OCI-LY7 (cell line): ENCODE measurements at regions not wholly inside any gene's neighbourhood (a gene's known extent, or its start where the extent isn't known, plus 50 kb on each side); places are given as distances from the start of the nearest gene placed in this dataset.
"Not testable (repeated sequence)": the region's sequence is repeated elsewhere in the genome, so short reads cannot be mapped to it uniquely, and the experiment has no call there.

ENCODE experiments used
- BruUV-seq: library from RNA; stranded (reverse); fragments of 400-500 nt; replicated peaks from 2 replicates; lab custom pipeline; 2021; lab: Mats Ljungman, UMichigan
- CTCF ChIA-PET: fragments of 300-600 bp; sonication (Branson Sonifier 250); formaldehyde crosslinking; loops from one replicate; lab custom pipeline; 2022; ENCODE audit warnings: antibody characterized with exemption; ENCODE audit not compliant: unreplicated experiment; lab: Charles Lee
- POLR2A ChIA-PET: fragments of 300-600 bp; sonication (Branson Sonifier 250); formaldehyde crosslinking; loops from one replicate; lab custom pipeline; 2022; ENCODE audit warnings: antibody characterized with exemption; lab: Charles Lee
- DNase-seq: peaks from one replicate; pipeline ENCODE4 v3.0.0-alpha.2; 2015; ENCODE audit warnings: low spot score
- H2AFZ ChIP-seq: fragments of 200-600 bp; sonication (generic), shearing (Covaris generic); 2 replicates; pipeline ENCODE4 v1.6.1; 2014; ENCODE audit warnings: mild to moderate bottlenecking, antibody characterized with exemption, low read length, moderate library complexity
- H3K27ac ChIP-seq: fragments of 200-600 bp; sonication (generic); 2 replicates; pipeline ENCODE4 v1.5.1; 2014; ENCODE audit warnings: mixed run types, low read depth, mild to moderate bottlenecking, moderate library complexity, low read length, inconsistent platforms; ENCODE audit not compliant: poor library complexity, severe bottlenecking
- H3K36me3 ChIP-seq: fragments of 200-600 bp; sonication (generic); 2 replicates; pipeline ENCODE4 v1.6.1; 2014; ENCODE audit warnings: mild to moderate bottlenecking, antibody characterized with exemption, low read length, moderate library complexity, mixed read lengths; ENCODE audit not compliant: insufficient read depth
- H3K4me1 ChIP-seq: fragments of 200-600 bp; sonication (generic); 2 replicates; pipeline ENCODE4 v1.5.1; 2014; ENCODE audit warnings: mild to moderate bottlenecking, low read length; ENCODE audit not compliant: insufficient read depth, poor library complexity, severe bottlenecking
- H3K4me2 ChIP-seq: fragments of 200-600 bp; sonication (generic); 2 replicates; pipeline ENCODE4 v1.6.1; 2014; ENCODE audit warnings: mild to moderate bottlenecking, low read length
- H3K4me3 ChIP-seq: fragments of 200-600 bp; sonication (generic); 2 replicates; pipeline ENCODE4 v1.5.1; 2014; ENCODE audit warnings: mild to moderate bottlenecking, low read depth, low read length; ENCODE audit not compliant: poor library complexity, severe bottlenecking
- H3K79me2 ChIP-seq: fragments of 200-600 bp; sonication (generic); 2 replicates; pipeline ENCODE4 v1.6.1; 2016; ENCODE audit warnings: low read depth, mild to moderate bottlenecking, low read length, moderate library complexity, mixed read lengths; ENCODE audit not compliant: insufficient read depth
- H3K9me2 ChIP-seq: fragments of 200-600 bp; sonication (generic); 2 replicates; pipeline ENCODE4 v1.6.1; 2016; ENCODE audit warnings: mild to moderate bottlenecking, low read length, mixed read lengths; ENCODE audit not compliant: insufficient read depth
- H3K9me3 ChIP-seq: fragments of 200-600 bp; sonication (generic); 2 replicates; pipeline ENCODE4 v1.6.1; 2014; ENCODE audit warnings: mild to moderate bottlenecking, mixed run types, low read length, mixed read lengths
- H4K20me1 ChIP-seq: fragments of 200-600 bp; sonication (generic); 2 replicates; pipeline ENCODE4 v1.6.1; 2014; ENCODE audit warnings: mild to moderate bottlenecking, antibody characterized with exemption, low read length, moderate library complexity, mixed read lengths; ENCODE audit not compliant: insufficient read depth
- CTCF ChIP-seq: fragments of 200-600 bp; sonication (generic); conservative IDR thresholded peaks from 2 replicates; pipeline ENCODE4 v1.5.1; 2014; ENCODE audit warnings: mild to moderate bottlenecking, antibody characterized with exemption, low read length, moderate library complexity, mixed read lengths
- EZH2phosphoT487 ChIP-seq: fragments of 200-600 bp; sonication (generic); IDR thresholded peaks from 2 replicates; pipeline ENCODE4 v1.6.1; 2018; ENCODE audit warnings: low read depth, borderline replicate concordance, mild to moderate bottlenecking, mixed run types, antibody characterized with exemption, low read length, moderate library complexity, mixed read lengths
- intact Hi-C: fragments of 100-400 bp; cut with micrococcal nuclease; formaldehyde crosslinking; loops from one replicate; pipeline ENCODE4 v1.10.0; 2022; ENCODE audit not compliant: unreplicated experiment

- BruUV-seq = no TSS peak
- no peak for DNase-seq
- Histone ChIP-seq H3K9me3 (no peaks in the 10 kb centered on the region), H3K4me1 (no peaks in the 10 kb centered on the region), H4K20me1 (no peaks in the 10 kb centered on the region), H3K79me2 (no peaks in the 10 kb centered on the region), H2AFZ (no peak overlapping the region), H3K9me2 (no peaks in the 10 kb centered on the region), H3K27ac (no peak overlapping the region), H3K36me3 (no peaks in the 10 kb centered on the region), H3K4me2 (no peak overlapping the region), H3K4me3 (no peak overlapping the region)
- intact Hi-C loops = no loop called here
- TF ChIP-seq EZH2phosphoT487 (no peak), CTCF (no peak)
- POLR2A ChIA-PET = interaction anchor here (0.7 kb wide), 1 partner anchor 30 kb away, joined by 4 read pairs; no protein-coding TSS in a partner anchor
- CTCF ChIA-PET = no interaction called here
These were observed 76.7 kb upstream of the CARMIL1 start for GRCh38 chr6:25202504-25202903.

GRCh38 chr6:25205629-25206028 is 73.5 kb upstream of the CARMIL1 start:
- H3K27ac ChIP-seq = no peak overlapping the region
- no peaks in the 10 kb centered on the region for H4K20me1 ChIP-seq
- POLR2A ChIA-PET = no interaction called here
- DNase-seq = no peak
- no peak overlapping the region for H3K4me3 ChIP-seq
- H3K4me1 ChIP-seq = no peaks in the 10 kb centered on the region
- intact Hi-C loops = no loop called here
- no TSS peak for BruUV-seq
- CTCF ChIA-PET = no interaction called here
- H2AFZ ChIP-seq = no peak overlapping the region
- H3K9me3 ChIP-seq = no peaks in the 10 kb centered on the region
- no peaks in the 10 kb centered on the region for H3K36me3 ChIP-seq
- H3K9me2 ChIP-seq = no peaks in the 10 kb centered on the region
- H3K79me2 ChIP-seq = no peaks in the 10 kb centered on the region
- H3K4me2 ChIP-seq = no peak overlapping the region
- no peak for TF ChIP-seq EZH2phosphoT487
- TF ChIP-seq CTCF = no peak

- BruUV-seq, H3K4me1 ChIP-seq, H3K4me3 ChIP-seq, DNase-seq, H2AFZ ChIP-seq, H3K36me3 ChIP-seq, H3K9me2 ChIP-seq, intact Hi-C loops, CTCF ChIA-PET, H3K9me3 ChIP-seq, H4K20me1 ChIP-seq, H3K27ac ChIP-seq, H3K79me2 ChIP-seq, H3K4me2 ChIP-seq: not testable (repeated sequence)
- TF ChIP-seq CTCF = peak; percentile 35; the same call in 1 of the 2 replicates
- POLR2A ChIA-PET = interaction anchor here (0.5 kb wide), 1 partner anchor 10 kb away, joined by 3 read pairs; no protein-coding TSS in a partner anchor
These were observed 71.6 kb upstream of the CARMIL1 start for GRCh38 chr6:25207453-25208155.
